HK-2 (cell line): ENCODE measurements at regions not wholly inside any gene's neighbourhood (a gene's known extent, or its start where the extent isn't known, plus 50 kb on each side); places are given as distances from the start of the nearest gene placed in this dataset.
"Not testable (repeated sequence)": the region's sequence is repeated elsewhere in the genome, so short reads cannot be mapped to it uniquely, and the experiment has no call there.

ENCODE experiments used
- DNase-seq: peaks from one replicate; pipeline ENCODE4 v3.0.0-alpha.2; 2018; ENCODE audit not compliant: unreplicated experiment

DNA sequence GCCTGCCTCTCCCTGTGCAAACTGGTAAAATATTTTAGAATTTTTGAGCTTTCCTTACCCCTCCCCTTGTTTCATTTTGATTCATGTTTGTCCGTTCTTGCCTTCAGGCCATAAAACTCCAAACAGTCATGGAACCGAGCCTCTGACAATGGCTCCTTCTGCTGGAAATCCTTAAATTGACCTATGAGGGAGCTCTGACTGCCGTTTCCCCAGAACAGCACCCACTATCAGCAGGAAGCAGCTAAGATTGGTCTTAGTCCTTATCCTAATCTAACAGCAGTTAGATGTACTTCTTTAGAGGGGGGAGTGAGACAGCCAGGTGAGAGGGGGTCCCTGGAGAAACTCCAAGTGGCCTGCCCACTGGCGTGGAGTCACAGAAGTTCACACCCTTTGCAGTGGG, 106.7 kb downstream of the FAM174A start:
- DNase-seq, result no peak

DNA sequence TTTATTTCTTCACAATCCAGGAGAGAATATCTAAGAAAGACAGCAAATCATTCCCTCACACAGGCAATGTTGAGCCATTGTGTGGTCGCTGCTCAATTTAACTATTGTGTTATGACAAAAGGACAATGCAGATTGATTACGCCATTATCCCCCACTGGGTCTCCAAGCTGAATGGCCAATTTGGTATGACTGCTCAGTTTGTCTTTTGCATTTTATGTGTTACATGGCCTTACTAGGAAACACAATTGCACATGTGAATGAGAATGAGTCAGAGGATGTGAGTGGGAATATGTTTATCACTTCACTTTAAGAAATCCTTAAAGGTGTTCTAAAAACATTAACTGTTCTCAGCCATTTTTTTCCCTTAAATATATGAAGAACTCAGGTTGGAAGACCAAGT, 108.3 kb downstream of the FAM174A start:
- DNase-seq, result no peak

DNA sequence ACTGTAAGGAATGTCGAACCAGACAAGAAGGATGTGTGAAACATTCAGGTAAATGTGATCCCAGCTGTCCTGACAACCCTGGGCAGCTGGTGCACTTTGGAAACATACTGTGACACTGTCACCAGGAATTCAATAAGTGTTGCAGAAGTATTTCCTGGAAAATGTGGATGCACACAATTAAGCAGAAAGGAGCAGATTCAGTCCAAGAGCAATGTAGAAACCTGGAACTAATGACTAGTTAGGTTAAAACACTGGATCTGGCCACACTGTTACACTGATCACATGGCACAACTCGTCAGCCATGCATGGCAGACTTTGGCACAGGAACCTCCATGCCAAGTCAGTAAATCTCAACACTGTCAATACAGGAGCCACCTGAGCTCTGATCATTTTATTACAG, 109.0 kb downstream of the FAM174A start:
- DNase-seq, result no peak

DNA sequence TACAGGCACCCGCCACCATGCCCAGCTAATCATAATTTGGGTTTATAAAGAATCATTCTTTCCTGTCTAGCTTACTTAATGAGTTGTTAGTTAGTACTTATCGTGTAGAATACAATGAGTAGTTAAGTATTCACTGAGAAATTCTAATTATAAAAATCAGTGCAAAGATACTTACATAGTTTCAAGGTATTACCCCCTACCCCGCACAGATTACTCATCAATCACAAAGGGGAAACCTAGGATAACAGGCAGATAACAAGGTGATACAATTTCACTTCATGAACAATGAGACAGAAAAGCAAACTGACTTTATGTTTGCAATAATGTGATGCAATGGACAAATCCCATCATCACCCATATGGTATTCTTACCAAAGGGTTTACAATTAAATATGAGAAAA, 109.6 kb downstream of the FAM174A start:
- DNase-seq, result no peak

DNA sequence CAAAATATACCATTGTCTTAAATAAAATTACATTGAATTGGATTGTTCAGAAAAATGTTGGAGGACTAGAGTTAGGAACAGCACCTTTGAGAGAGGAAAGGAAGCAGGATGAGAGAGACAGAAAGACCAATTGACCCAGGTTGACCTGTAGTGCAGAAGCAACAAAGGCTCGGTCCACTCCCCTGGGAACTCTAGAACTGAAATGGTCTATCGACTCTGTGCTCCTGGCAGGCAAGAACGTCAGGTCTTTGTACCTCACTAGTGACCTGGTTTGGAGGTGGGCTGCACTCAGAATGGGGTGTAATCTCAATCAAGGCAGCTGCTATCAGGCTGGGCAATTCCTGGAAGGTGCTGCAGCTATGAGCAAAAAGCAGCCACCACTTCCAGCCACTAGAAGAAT, 110.8 kb downstream of the FAM174A start:
- no peak for DNase-seq

DNA sequence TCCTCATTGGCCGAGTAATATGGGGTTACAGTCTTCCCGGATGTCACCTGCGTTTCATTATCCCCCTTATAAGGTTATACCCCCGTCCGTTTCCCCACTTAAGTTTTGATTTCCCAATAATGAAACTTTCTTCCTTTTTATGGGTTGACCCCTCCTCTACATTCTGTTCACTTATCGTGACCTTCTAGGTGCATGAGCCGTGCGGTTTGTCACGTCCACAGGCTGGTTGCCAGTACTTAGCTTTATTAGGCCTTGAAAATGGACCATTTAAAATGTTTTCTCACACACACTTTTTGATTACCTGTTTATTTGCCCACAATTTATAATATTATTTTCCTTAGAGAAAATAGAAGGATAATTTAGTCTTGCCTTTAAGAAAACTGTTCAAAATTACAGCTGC, 111.5 kb downstream of the FAM174A start:
- DNase-seq, result no peak

DNA sequence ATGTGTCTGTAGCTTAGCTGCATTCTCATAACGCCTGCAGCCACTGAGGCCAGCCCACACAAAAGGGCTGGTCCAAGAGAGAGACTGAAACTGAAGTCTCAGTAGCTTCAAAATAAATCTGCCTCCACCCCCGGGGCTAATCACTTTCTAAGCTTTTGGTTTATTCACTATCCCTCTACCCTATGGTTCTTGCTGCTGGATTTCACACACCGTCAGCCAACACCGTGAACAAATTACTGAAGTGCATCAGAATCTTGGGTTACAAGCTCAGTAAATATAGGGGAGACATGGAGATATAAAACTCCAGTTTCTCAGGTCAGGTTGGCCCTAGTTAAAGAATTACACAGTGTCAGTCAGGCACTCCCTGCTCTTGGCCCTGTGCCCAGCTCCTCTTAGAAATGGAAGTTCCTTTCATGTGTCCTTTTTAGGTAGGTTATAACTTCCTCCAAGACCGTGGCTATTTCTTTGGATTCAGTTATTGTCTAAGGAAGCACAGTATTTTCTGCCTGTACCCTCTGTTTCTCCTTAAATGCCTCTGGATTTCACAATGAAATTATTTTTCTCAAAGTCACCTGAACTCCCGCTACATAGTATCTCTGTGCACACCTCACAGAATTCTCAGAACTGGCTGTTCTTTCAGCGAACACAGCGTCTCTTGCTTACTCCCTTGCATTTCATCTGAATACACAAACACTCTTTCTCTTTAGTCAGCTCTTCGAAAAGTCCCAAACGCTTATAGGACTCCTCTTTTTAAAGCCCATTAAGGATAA, 112.5 kb downstream of the FAM174A start:
- peak; percentile 46 for DNase-seq

DNA sequence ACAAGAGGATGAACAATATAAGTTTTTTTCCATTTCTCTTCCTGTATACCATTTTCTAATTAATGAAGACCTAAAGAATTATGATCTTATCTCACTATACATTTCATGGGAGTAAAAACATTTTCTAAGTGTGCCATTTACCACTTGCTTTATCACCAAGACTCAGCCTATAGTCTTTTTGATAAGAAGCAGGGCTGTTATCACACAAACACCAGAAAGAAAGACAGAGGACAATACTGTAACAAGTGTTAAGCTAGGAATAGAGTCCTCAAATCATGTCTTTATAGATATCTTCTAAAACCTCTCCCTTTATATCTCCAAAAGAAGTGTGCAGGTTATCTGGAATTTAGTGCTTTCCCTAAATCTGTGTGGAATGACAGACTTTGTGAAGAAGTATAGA, 119.7 kb downstream of the FAM174A start:
- no peak for DNase-seq

DNA sequence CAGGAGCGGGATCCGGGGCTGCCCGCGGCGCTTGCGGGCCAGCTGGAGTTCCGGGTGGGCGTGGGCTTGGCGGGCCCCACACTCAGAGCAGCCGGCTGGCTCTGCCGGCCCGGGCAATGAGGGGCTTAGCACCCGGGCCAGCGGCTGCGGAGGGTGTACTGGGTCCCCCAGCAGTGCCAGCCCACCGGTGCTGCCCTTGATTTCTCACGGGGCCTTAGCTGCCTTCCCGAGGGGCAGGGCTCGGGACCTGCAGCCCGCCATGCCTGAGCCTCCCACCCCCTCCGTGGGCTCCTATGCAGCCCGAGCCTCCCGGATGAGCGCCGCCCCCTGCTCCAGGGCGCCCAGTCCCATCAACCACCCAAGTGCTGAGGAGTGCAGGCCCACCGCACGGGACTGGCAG, 121.6 kb downstream of the FAM174A start:
- not testable (repeated sequence) for DNase-seq

DNA sequence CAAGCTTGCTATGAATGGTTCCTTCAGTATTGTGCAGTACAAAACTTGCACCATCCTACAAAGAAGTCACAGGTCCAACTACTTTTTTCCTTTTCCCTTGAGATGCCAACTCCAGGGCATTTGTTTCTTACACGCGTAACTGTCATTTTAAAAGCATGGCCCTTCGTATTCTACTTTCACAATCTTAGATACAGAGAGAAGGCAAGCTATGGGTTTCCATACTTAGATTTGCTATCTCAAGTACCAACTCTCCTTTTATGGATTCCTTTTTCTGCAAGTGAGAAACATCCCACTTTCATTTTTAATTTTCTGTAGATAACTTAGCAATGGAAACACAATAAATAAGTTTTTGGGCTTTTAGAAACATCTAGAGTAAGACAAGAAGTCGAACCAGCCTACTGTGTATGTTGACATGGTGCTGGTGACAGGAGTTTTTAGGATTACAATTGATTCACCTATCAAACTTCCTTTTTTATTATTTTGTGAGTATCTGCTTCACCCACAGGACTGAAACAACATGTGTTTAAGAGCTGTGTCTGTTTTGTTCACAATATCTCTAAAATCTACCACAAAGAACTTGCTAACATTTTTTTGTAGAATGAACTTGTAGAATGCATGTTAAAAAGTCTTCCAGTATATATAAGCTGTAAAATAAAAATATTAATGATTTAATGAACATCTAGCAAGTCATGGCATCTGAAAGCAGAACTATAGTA, 124.1 kb downstream of the FAM174A start:
- no peak for DNase-seq

DNA sequence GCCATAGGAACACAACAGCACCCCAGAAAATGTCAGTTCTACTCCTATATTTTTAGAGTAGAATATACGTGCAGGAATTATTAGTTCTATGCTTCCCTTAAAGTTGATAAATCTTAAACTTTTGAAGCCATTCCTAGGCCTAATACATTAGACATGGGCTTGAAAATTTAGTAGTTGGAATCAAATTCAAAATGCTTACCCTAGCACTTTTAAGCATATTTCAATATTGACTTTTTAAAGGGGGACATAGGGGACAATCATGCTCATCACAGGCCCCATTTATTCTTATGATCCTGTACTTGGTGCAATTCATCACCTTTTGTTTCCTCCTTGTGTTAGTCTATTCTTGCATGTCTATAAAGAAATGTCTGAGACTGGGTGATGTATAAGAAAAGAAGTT, 129.0 kb downstream of the FAM174A start:
- no peak for DNase-seq

DNA sequence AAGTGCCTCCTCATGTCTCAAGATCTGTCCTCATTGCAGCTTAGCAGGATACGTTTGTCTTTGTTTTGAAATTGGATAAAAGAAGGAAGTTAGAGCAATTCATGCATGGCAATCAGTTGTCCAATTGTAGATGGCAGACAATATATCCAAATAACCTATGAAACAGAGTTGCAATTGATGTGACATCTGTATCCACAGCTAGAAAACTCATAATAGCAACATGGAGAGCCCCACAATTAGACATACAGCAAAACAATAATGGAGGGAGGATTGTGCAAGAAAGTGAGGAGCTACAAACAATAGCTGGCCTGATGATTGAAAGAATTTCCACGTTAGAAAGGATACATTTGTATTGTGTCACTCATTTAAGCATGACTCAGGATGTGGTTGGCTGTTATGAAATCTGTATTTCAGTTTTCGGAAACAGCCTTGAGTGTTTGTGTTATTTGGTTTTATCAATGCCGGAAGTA, 132.0 kb downstream of the FAM174A start:
- no peak for DNase-seq

DNA sequence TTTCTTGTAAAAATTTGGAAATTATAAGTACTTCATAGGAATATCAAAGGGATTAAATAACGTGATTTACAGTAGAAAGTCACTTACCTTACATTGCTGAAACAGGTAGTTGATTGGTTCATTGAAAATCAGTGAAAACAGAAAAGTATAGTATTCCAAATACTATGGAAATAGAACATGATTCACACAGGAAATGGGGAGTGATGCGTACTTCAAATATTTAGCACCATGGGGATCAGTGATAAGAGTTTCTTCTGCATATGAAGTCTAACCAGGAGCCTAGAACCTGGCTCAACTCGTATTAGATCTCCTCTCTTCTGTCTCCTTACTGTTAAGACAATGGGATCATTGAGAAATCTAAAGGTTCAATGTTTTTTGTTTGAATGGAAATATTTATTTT, 133.3 kb downstream of the FAM174A start:
- no peak for DNase-seq

DNA sequence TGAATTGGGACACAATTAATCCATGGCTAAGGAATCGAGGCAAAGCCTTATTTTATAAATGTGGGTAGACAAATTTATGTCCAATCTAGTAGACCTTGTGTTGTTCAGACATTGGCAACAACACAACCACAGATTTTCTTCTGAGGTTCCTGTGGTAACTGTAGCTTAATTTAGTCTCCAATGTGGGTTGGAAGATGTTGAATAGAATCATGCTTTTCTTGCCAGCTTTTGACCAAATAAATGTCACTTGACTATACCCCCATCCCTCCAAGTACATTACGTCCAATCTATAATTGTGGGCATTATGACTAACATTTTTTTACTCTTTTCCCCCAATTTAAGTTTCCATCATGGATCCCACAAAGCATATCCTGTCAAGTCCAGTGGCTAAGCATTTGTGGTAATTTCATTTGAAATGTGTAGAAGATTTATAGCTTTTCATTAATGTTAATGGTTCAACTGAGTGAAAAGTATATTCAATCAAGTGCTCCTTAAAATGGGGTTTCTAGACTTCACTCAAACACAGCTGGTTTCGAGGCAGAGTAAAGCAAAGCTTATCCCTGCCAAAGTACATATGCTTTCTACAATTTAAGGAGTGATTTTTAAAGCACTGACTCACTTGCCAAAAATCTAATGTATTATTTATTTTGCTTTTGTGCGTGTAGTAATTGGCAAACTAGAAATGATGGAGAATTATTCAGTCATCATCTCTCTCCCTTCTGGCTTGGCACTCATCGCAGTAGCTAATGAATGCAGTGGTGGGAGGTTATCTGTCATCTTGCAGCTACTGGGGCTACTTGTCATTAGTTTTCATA, 141.8 kb downstream of the FAM174A start:
- no peak for DNase-seq

DNA sequence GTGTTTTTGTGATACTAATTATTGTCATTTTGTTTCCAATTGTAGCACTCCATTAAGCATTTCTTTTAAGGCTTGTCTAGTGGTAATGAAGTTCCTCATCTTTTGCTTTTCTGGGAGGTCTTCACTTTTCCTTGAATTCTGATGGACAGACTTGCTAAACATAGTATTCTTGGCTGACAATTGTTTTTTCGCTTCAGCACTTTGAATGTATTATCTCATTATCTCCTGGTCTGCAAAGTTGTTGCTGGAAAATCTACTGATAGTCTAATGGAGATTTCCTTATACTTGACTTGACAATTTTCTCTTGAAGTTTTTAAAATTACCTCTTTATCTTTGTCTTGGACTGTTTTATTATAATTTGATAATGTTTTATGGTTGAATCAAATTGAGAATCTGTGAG, 147.5 kb downstream of the FAM174A start:
- DNase-seq, result no peak

DNA sequence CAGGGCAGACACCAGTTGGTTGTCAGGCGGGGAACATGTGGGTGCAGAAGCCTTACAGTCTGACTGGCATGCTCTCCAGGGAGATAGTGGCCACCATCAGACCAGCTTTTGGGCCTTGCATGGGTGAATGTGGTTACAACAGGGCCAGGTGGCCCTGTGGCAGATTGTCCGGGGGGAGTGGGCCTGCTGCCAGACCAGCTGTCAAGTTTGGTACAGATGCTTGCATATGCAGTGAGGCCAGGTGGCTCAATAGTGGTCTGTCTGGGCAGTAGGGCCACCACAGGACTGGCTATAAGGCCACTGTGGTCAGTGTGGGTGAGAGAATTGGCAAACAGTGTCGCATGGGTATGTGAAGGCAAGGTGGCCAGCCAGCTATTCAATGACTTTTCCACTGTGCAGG, 148.7 kb downstream of the FAM174A start:
- DNase-seq, result no peak

DNA sequence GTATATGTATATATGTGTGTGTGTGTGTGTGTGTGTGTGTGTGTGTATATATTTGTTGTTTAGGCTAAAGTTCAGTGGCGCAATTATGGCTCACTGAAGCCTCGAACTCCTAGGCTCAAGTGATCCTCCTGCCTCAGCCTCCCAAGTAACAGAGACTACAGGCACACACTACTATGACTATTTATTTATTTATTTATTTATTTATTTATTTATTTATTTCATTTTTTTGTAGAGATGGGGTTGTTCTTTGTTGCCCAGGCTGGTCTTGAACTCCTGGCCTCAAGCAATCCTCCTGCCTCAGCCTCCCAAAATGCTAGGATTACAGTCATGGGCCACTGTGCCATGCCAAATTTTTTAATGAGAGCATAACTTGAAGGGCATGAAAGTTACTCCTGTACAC, 149.9 kb downstream of the FAM174A start:
- DNase-seq, result not testable (repeated sequence)

DNA sequence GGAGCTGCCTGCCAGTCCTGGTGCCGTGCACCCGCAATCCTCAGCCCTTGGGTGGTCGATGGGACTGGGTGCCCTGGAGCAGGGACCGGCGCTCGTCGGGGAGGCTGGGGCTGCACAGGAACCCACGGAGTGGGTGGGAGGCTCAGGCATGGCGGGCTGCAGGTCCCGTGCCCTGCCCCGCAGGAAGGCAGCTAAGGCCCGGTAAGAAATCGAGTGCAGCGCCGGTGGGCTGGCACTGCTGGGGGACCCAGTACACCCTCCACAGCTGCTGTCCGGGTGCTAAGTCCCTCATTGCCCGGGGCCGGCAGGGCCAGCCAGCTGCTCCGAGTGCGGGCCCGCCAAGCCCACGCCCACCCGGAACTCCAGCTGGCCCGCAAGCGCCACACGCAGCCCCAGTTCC, 153.7 kb downstream of the FAM174A start:
- not testable (repeated sequence) for DNase-seq

DNA sequence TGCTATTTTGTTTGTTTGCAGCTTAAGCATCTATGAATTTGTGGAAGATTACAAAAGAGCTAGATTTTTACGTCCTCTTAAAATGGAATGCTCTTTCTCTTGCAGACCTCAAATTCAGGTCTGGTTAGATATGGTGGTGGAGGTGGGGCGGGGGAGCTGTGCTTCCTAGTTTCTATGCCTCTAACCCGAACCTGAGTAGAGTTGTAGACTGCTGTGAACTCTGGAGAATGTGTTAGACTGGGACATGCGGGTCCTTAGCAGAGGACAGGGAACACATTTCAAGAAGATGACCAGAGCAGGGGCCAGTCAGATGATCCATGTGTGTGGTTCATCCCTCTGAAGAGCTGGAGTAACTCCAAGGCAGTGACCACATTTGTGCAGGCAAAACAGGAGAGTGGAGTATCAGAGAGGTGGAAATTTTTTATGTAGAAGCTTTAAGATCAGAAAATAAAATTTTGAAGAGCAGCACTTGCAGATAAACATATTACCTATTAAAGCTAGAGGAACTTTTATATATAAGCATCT, 154.9 kb downstream of the FAM174A start:
- no peak for DNase-seq

DNA sequence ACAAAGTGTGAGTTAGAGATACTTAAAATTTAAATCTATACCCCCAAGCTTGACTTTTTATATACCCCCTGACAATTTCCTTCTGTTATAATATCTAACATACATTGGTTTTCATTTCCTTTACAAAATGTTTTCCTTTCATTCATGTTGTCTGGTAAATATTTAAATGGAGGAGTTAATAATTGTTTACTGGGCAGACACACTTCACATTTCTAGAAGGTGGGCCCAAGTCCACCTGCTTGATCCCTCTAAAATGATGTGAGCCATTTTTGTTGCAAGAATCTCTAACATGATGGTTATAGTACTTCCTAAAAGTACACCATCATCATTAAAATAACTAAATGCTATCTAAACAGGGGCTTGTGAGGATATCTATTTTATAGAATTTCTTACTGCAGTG, 155.9 kb downstream of the FAM174A start:
- DNase-seq, result no peak

DNA sequence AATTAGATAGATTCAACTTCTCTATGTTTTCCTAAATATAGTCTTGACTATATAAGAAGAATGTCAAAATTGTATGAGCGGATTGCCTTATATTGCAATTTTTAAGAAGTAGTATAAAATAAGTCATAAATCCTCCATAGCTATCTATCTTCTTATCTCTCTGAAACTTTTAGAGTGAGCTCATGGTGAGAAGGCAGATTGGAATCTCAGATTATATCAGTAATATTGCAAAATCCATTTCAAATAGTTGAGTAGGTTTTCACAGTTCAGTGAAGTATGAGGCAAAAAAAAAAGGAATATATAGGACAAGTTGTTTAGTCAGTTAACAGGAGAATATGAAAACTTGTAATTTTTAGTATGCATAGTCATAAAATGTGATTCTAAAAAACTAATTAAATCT, 156.4 kb downstream of the FAM174A start:
- no peak for DNase-seq

DNA sequence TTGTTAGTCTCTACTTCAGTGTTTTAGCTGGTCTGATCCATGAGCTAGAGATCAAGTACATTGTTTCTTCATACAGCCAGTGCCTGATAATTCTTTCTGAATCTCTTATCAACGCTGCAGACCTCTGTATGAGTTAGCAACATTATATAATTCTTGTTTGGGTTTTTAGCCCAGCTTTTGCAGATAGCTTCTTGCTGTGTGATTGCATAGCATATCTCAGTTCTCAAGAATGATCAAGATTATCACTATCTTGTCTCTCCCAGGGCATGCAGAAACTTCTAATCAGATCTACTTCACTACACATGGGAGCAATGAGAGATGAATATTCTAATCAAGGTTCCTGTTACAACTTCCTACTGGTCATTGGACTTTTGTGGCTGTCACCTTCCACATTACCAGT, 158.3 kb downstream of the FAM174A start:
- DNase-seq, result no peak
